ENCODE measurements at regions not wholly inside any gene's neighbourhood (a gene's known extent, or its start where the extent isn't known, plus 50 kb on each side); places are given as distances from the start of the nearest gene placed in this dataset.
A peak's percentile ranks its signal among the peaks of the same experiment; 100 is the strongest.
"Not testable (repeated sequence)": the region's sequence is repeated elsewhere in the genome, so short reads cannot be mapped to it uniquely, and the experiment has no call there.

- DNase-seq, result no peak
These were observed 71.0 kb downstream of the COQ2 start for GRCh38 chr4:83213640-83214039.

GRCh38 chr4:83212041-83212851 is 72.4 kb downstream of the COQ2 start:
- peak; percentile 84 to 90 for DNase-seq

GRCh38 chr4:83209419-83209818 is 75.2 kb downstream of the COQ2 start:
- DNase-seq, result no peak

- DNase-seq, result no peak
These were observed 75.9 kb downstream of the COQ2 start for GRCh38 chr4:83208371-83209365.

- no peak for DNase-seq
These were observed 77.0 kb downstream of the COQ2 start for GRCh38 chr4:83207497-83208101.

- no peak for DNase-seq
These were observed 78.8 kb downstream of the COQ2 start for GRCh38 chr4:83205760-83206159.

- DNase-seq, result no peak
These were observed 79.9 kb downstream of the COQ2 start for GRCh38 chr4:83204731-83205130.

GRCh38 chr4:83201761-83202160 is 82.8 kb downstream of the COQ2 start:
- DNase-seq, result no peak

- DNase-seq, result peak in 1 of 2 donors; percentile 52
These were observed 83.2 kb upstream of the PLAC8 start for GRCh38 chr4:83197555-83198235.

GRCh38 chr4:83196921-83197320 is 82.4 kb upstream of the PLAC8 start:
- DNase-seq, result no peak

- no peak for DNase-seq
These were observed 80.7 kb upstream of the PLAC8 start for GRCh38 chr4:83195269-83195668.

GRCh38 chr4:83194588-83194987 is 80.1 kb upstream of the PLAC8 start:
- not testable (repeated sequence) for DNase-seq

GRCh38 chr4:83192634-83193033 is 78.1 kb upstream of the PLAC8 start:
- DNase-seq, result no peak

GRCh38 chr4:83191026-83191425 is 76.5 kb upstream of the PLAC8 start:
- DNase-seq, result no peak

GRCh38 chr4:83189631-83190136 is 75.2 kb upstream of the PLAC8 start:
- no peak for DNase-seq

GRCh38 chr4:83180431-83180968 is 66.0 kb upstream of the PLAC8 start:
- DNase-seq, result no peak

GRCh38 chr4:83179205-83179604 is 64.7 kb upstream of the PLAC8 start:
- no peak for DNase-seq

GRCh38 chr4:83178029-83178428 is 63.5 kb upstream of the PLAC8 start:
- DNase-seq, result no peak

GRCh38 chr4:83177182-83177581 is 62.7 kb upstream of the PLAC8 start:
- DNase-seq, result no peak

- peak in 1 of 2 donors; percentile 26 for DNase-seq
These were observed 60.4 kb upstream of the PLAC8 start for GRCh38 chr4:83174844-83175414.

GRCh38 chr4:83172371-83172770 is 57.8 kb upstream of the PLAC8 start:
- DNase-seq, result no peak
